ENCODE measurements at regions not wholly inside any gene's neighbourhood (a gene's known extent, or its start where the extent isn't known, plus 50 kb on each side); places are given as distances from the start of the nearest gene placed in this dataset.

- TF ChIP-seq, protein P1, sequence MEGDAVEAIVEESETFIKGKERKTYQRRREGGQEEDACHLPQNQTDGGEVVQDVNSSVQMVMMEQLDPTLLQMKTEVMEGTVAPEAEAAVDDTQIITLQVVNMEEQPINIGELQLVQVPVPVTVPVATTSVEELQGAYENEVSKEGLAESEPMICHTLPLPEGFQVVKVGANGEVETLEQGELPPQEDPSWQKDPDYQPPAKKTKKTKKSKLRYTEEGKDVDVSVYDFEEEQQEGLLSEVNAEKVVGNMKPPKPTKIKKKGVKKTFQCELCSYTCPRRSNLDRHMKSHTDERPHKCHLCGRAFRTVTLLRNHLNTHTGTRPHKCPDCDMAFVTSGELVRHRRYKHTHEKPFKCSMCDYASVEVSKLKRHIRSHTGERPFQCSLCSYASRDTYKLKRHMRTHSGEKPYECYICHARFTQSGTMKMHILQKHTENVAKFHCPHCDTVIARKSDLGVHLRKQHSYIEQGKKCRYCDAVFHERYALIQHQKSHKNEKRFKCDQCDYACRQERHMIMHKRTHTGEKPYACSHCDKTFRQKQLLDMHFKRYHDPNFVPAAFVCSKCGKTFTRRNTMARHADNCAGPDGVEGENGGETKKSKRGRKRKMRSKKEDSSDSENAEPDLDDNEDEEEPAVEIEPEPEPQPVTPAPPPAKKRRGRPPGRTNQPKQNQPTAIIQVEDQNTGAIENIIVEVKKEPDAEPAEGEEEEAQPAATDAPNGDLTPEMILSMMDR (IDR thresholded peaks at IDR 0.05): no peak
- no peak for TF ChIP-seq SIN3A (IDR thresholded peaks at IDR 0.05; ENCODE audit: borderline replicate concordance, insufficient read depth, low read depth, low read length)
- no peak for TF ChIP-seq TCF7L2 (IDR thresholded peaks at IDR 0.05; ENCODE audit: low read depth, low read length)
These were observed 592.0 kb upstream of the LMO3 start for GRCh38 chr12:17197971-17198370.

Data from Panc1 (cell line).